MCF 10A (cell line): ENCODE measurements at regions not wholly inside any gene's neighbourhood (a gene's known extent, or its start where the extent isn't known, plus 50 kb on each side); places are given as distances from the start of the nearest gene placed in this dataset.
"Not testable (repeated sequence)": the region's sequence is repeated elsewhere in the genome, so short reads cannot be mapped to it uniquely, and the experiment has no call there.

Experiments used
- BruUV-seq: library from RNA; stranded (reverse); fragments of 400-500 nt; replicated peaks from 2 replicates; lab custom pipeline; 2021; lab: Mats Ljungman, UMichigan
- CTCF ChIA-PET: fragments of 300-600 bp; sonication (Branson Sonifier 250); formaldehyde crosslinking; extraction: SDS; loops from one replicate; lab custom pipeline; 2021; ENCODE audit warnings: antibody characterized with exemption, inconsistent platforms; lab: Yijun Ruan, JAX
- POLR2A ChIA-PET: fragments of 300-600, 350-650 bp; sonication (Branson Sonifier 250); formaldehyde crosslinking; extraction: SDS; loops from one replicate; lab custom pipeline; 2020; ENCODE audit warnings: antibody characterized with exemption, inconsistent platforms; lab: Yijun Ruan, JAX
- DNase-seq: peaks from one replicate; pipeline ENCODE4 v3.0.0-alpha.2; 2018; ENCODE audit not compliant: unreplicated experiment
- H3K27ac Mint-ChIP-seq: one replicate; pipeline ENCODE4 v1.8.0; 2022; ENCODE audit warnings: mild to moderate bottlenecking, low read depth, mixed read lengths; ENCODE audit not compliant: unreplicated experiment
- H3K27me3 Mint-ChIP-seq: one replicate; pipeline ENCODE4 v1.8.0; 2022; ENCODE audit warnings: mixed read lengths; ENCODE audit not compliant: insufficient read depth, unreplicated experiment
- H3K36me3 Mint-ChIP-seq: one replicate; pipeline ENCODE4 v1.8.0; 2022; ENCODE audit warnings: mild to moderate bottlenecking, moderate library complexity, mixed read lengths; ENCODE audit not compliant: insufficient read depth, unreplicated experiment
- H3K4me1 Mint-ChIP-seq: one replicate; pipeline ENCODE4 v1.8.0; 2022; ENCODE audit warnings: mixed read lengths; ENCODE audit not compliant: insufficient read depth, unreplicated experiment
- H3K4me3 Mint-ChIP-seq: one replicate; pipeline ENCODE4 v1.8.0; 2022; ENCODE audit warnings: mild to moderate bottlenecking, moderate library complexity, mixed read lengths; ENCODE audit not compliant: unreplicated experiment
- H3K9me3 Mint-ChIP-seq: one replicate; pipeline ENCODE4 v1.8.0; 2022; ENCODE audit warnings: mixed read lengths; ENCODE audit not compliant: unreplicated experiment
- CTCF ChIP-seq: fragments of 200-600 bp; IDR thresholded peaks from one replicate; pipeline ENCODE4 v1.8.0; 2022; ENCODE audit warnings: antibody characterized with exemption, mild to moderate bottlenecking; ENCODE audit not compliant: unreplicated experiment
- intact Hi-C: fragments of 100-400 bp; cut with micrococcal nuclease; formaldehyde crosslinking; loops from 2 replicates; pipeline ENCODE4 v1.14.1; 2022

GRCh38 chrX:94936722-94937121 is 1262.7 kb downstream of the FAM133A start:
- H3K27me3 Mint-ChIP-seq, result peaks cover 13% of the 10 kb centered on the region
- no peak for DNase-seq
- intact Hi-C loops, result no loop called here
- peaks cover 8% of the 10 kb centered on the region for H3K4me1 Mint-ChIP-seq
- no peak overlapping the region for H3K27ac Mint-ChIP-seq
- H3K9me3 Mint-ChIP-seq, result peaks cover 6% of the 10 kb centered on the region
- no peak overlapping the region for H3K4me3 Mint-ChIP-seq
- no peaks in the 10 kb centered on the region for H3K36me3 Mint-ChIP-seq
- no peak for TF ChIP-seq CTCF
- no TSS peak for BruUV-seq
- CTCF ChIA-PET, result interaction anchor here (0.5 kb wide), 1 partner anchor 276 kb away, joined by 3 read pairs; no protein-coding TSS in a partner anchor
- POLR2A ChIA-PET, result interaction anchor here (0.6 kb wide), 1 partner anchor 70 kb away, joined by 4 read pairs; no protein-coding TSS in a partner anchor

DNA sequence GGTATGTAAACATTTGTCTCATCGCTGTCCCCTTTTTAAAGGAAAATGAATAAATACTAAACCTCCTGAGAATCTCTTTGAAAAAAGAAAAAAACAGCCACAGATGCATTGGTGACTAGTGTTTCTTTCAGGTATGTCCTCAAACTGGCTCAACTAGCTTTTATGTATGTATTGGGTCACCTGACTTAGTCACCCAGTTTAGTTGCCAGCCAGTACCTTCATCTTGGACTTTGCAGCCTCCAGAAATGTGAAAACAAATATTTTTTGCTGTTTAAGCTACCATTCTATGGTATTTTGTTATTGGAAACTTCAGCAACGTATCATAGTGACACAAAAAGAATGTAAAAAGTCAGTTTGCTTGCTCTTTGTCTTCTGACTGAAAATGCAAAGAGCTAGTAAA is 1263.5 kb downstream of the FAM133A start:
- ChIA-PET POLR2A (no interaction called here), CTCF (no interaction called here)
- Mint-ChIP-seq H3K4me1 (peaks cover 3% of the 10 kb centered on the region), H3K27me3 (peaks cover 5% of the 10 kb centered on the region), H3K9me3 (peaks cover 6% of the 10 kb centered on the region), H3K36me3 (no peaks in the 10 kb centered on the region), H3K27ac (no peak overlapping the region), H3K4me3 (no peak overlapping the region)
- DNase-seq, result no peak
- intact Hi-C loops, result no loop called here
- no TSS peak for BruUV-seq
- no peak for TF ChIP-seq CTCF

- TF ChIP-seq CTCF, result no peak
- Mint-ChIP-seq H3K27ac (no peak overlapping the region), H3K4me3 (no peak overlapping the region), H3K36me3 (no peaks in the 10 kb centered on the region), H3K9me3 (peaks cover 6% of the 10 kb centered on the region), H3K4me1 (no peaks in the 10 kb centered on the region), H3K27me3 (peaks cover 28% of the 10 kb centered on the region)
- POLR2A ChIA-PET, result no interaction called here
- no TSS peak for BruUV-seq
- CTCF ChIA-PET, result interaction anchor here (0.8 kb wide), 1 partner anchor 20 kb away, joined by 4 read pairs; no protein-coding TSS in a partner anchor
- intact Hi-C loops, result no loop called here
- DNase-seq, result no peak
Measured at GRCh38 chrX:94942603-94943002, 1268.6 kb downstream of the FAM133A start.

GRCh38 chrX:94946137-94946536 is 1272.1 kb downstream of the FAM133A start:
- not testable (repeated sequence) for H3K27ac Mint-ChIP-seq

More at GRCh38 chrX:94946137-94946536, 1272.1 kb downstream of the FAM133A start:
- CTCF ChIA-PET, BruUV-seq, POLR2A ChIA-PET, intact Hi-C loops, H3K4me3 Mint-ChIP-seq, H3K4me1 Mint-ChIP-seq, DNase-seq, H3K36me3 Mint-ChIP-seq, H3K9me3 Mint-ChIP-seq: not testable (repeated sequence)
- H3K27me3 Mint-ChIP-seq, result peaks cover 60% of the 10 kb centered on the region
